H7 (cell line): ENCODE measurements at regions not wholly inside any gene's neighbourhood (a gene's known extent, or its start where the extent isn't known, plus 50 kb on each side); places are given as distances from the start of the nearest gene placed in this dataset.

Experiments
- DNase-seq: peaks from one replicate; pipeline ENCODE4 v3.0.0; 2012
- H3K27me3 ChIP-seq: 2 replicates; pipeline ENCODE4 v1.6.0; 2011; ENCODE audit warnings: mild to moderate bottlenecking, low read length; ENCODE audit not compliant: control insufficient read depth, insufficient read depth
- H3K36me3 ChIP-seq: replicated peaks from 2 replicates; pipeline ENCODE4 v1.5.1; 2011; ENCODE audit warnings: low read length; ENCODE audit not compliant: control insufficient read depth, insufficient read depth
- H3K4me3 ChIP-seq: 2 replicates; pipeline ENCODE4 v1.5.1; 2011; ENCODE audit warnings: low read depth, mild to moderate bottlenecking, control low read depth, low read length, moderate library complexity; ENCODE audit not compliant: insufficient read depth

GRCh38 chr11:79896258-79896657, 455.4 kb upstream of the TENM4 start:
- Histone ChIP-seq H3K27me3 (no peaks in the 10 kb centered on the region), H3K4me3 (no peak overlapping the region), H3K36me3 (no peaks in the 10 kb centered on the region)
- no peak for DNase-seq

GRCh38 chr11:79894111-79894510, 453.3 kb upstream of the TENM4 start:
- DNase-seq: no peak
- Histone ChIP-seq H3K4me3 (no peak overlapping the region), H3K27me3 (no peaks in the 10 kb centered on the region), H3K36me3 (no peaks in the 10 kb centered on the region)

GRCh38 chr11:79890272-79890671, 449.4 kb upstream of the TENM4 start:
- no peaks in the 10 kb centered on the region for H3K27me3 ChIP-seq
- no peaks in the 10 kb centered on the region for H3K36me3 ChIP-seq
- no peak for DNase-seq
- H3K4me3 ChIP-seq: no peak overlapping the region

- Histone ChIP-seq H3K36me3 (no peaks in the 10 kb centered on the region), H3K4me3 (no peak overlapping the region), H3K27me3 (no peaks in the 10 kb centered on the region; the same call in 1 of the 2 replicates)
- DNase-seq: no peak
Observed at GRCh38 chr11:79864882-79865281, 424.1 kb upstream of the TENM4 start.

- DNase-seq: no peak
- Histone ChIP-seq H3K27me3 (no peaks in the 10 kb centered on the region; the same call in 1 of the 2 replicates), H3K36me3 (no peaks in the 10 kb centered on the region), H3K4me3 (no peak overlapping the region)
Observed at GRCh38 chr11:79860336-79860735, 419.5 kb upstream of the TENM4 start.

GRCh38 chr11:79857377-79858214, 416.8 kb upstream of the TENM4 start:
- no peak for DNase-seq
- Histone ChIP-seq H3K36me3 (no peaks in the 10 kb centered on the region), H3K27me3 (no peaks in the 10 kb centered on the region; the same call in 1 of the 2 replicates), H3K4me3 (no peak overlapping the region)

- Histone ChIP-seq H3K27me3 (no peaks in the 10 kb centered on the region), H3K36me3 (no peaks in the 10 kb centered on the region), H3K4me3 (no peak overlapping the region)
- no peak for DNase-seq
Observed at GRCh38 chr11:79852176-79852575, 411.3 kb upstream of the TENM4 start.

GRCh38 chr11:79845002-79845709, 404.3 kb upstream of the TENM4 start:
- DNase-seq: no peak
- Histone ChIP-seq H3K27me3 (no peaks in the 10 kb centered on the region), H3K4me3 (no peak overlapping the region), H3K36me3 (no peaks in the 10 kb centered on the region)

- no peaks in the 10 kb centered on the region for H3K36me3 ChIP-seq
- H3K4me3 ChIP-seq: no peak overlapping the region
- H3K27me3 ChIP-seq: no peaks in the 10 kb centered on the region; the same call in 1 of the 2 replicates
- DNase-seq: no peak
Observed at GRCh38 chr11:79834015-79834414, 393.2 kb upstream of the TENM4 start.

GRCh38 chr11:79830446-79830845, 389.6 kb upstream of the TENM4 start:
- no peaks in the 10 kb centered on the region; the same call in 1 of the 2 replicates for H3K27me3 ChIP-seq

GRCh38 chr11:79829891-79830290, 389.1 kb upstream of the TENM4 start:
- no peak overlapping the region for H3K4me3 ChIP-seq
- H3K27me3 ChIP-seq: no peaks in the 10 kb centered on the region; the same call in 1 of the 2 replicates
- no peak for DNase-seq
- no peaks in the 10 kb centered on the region for H3K36me3 ChIP-seq

More at GRCh38 chr11:79830446-79830845, 389.6 kb upstream of the TENM4 start:
- no peak for DNase-seq
- no peaks in the 10 kb centered on the region for H3K36me3 ChIP-seq
- H3K4me3 ChIP-seq: no peak overlapping the region

GRCh38 chr11:79822766-79823165, 381.9 kb upstream of the TENM4 start:
- H3K27me3 ChIP-seq: no peaks in the 10 kb centered on the region
- no peak overlapping the region for H3K4me3 ChIP-seq
- no peak for DNase-seq
- H3K36me3 ChIP-seq: no peaks in the 10 kb centered on the region

GRCh38 chr11:79813551-79813950, 372.7 kb upstream of the TENM4 start:
- DNase-seq: no peak
- H3K27me3 ChIP-seq: no peaks in the 10 kb centered on the region

GRCh38 chr11:79809487-79809886, 368.7 kb upstream of the TENM4 start:
- Histone ChIP-seq H3K27me3 (no peaks in the 10 kb centered on the region), H3K36me3 (no peaks in the 10 kb centered on the region), H3K4me3 (no peak overlapping the region)
- no peak for DNase-seq

More at GRCh38 chr11:79813551-79813950, 372.7 kb upstream of the TENM4 start:
- no peaks in the 10 kb centered on the region for H3K36me3 ChIP-seq
- no peak overlapping the region for H3K4me3 ChIP-seq

GRCh38 chr11:79807506-79807905, 366.7 kb upstream of the TENM4 start:
- Histone ChIP-seq H3K27me3 (no peaks in the 10 kb centered on the region), H3K4me3 (no peak overlapping the region), H3K36me3 (no peaks in the 10 kb centered on the region)
- DNase-seq: no peak
